Testis (tissue), 2 donors: ENCODE measurements at regions not wholly inside any gene's neighbourhood (a gene's known extent, or its start where the extent isn't known, plus 50 kb on each side); places are given as distances from the start of the nearest gene placed in this dataset.

Experiments used
- CTCF ChIP-seq, 3 experiments: fragments of 450-650 bp in 2 of 3; fragments of 200-600 bp in 1 of 3; sonication (generic) in 1 of 3; IDR thresholded peaks; one replicate each; pipeline ENCODE4 v1.5.1; 2016 to 2019; ENCODE audit warnings: antibody characterized with exemption in 3 of 3, mild to moderate bottlenecking in 2 of 3, moderate library complexity in 1 of 3
- POLR2A ChIP-seq: fragments of 450-650 bp; IDR thresholded peaks from one replicate; pipeline ENCODE4 v1.6.1; 2017; ENCODE audit warnings: antibody characterized with exemption, mild to moderate bottlenecking, moderate library complexity

DNA sequence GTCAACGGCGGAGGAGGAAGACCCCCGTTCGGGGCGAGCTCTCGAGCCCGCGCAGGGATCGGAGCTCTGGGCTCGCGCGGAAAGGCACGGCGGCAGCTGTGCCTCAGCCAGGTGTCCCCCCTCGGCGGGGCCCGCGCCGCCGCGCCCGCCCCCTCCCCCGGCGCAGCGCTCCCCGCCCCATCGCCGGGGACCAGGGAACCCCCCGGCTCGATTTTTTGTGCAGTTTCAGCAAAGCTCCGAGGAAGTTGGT lies 110.0 kb downstream of the KCNRG start:
- TF ChIP-seq CTCF (IDR thresholded peaks at IDR 0.05) (no peak), POLR2A (no peak)
